ENCODE measurements at regions not wholly inside any gene's neighbourhood (a gene's known extent, or its start where the extent isn't known, plus 50 kb on each side); places are given as distances from the start of the nearest gene placed in this dataset.
"Not testable (repeated sequence)": the region's sequence is repeated elsewhere in the genome, so short reads cannot be mapped to it uniquely, and the experiment has no call there.

DNA sequence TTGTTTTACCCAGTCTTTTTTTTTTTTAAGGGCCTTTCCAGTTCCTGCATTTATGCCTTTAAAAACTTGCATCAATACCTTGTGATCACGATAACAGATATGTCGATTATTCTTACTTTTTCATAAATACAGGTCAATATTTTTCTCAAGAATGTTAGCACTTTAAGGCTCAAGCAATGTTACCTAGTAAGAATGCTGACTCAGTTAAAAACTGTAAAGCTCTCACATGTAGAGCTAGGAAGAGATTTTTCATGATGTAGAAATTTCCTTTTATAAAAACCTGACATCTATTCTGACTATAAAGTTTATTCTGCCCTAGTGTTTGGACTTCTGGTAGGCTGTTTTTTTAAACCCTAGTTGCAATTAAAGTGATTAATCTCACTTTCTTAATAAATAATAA is 684.0 kb downstream of the ZBBX start:
- TF ChIP-seq, protein P1, sequence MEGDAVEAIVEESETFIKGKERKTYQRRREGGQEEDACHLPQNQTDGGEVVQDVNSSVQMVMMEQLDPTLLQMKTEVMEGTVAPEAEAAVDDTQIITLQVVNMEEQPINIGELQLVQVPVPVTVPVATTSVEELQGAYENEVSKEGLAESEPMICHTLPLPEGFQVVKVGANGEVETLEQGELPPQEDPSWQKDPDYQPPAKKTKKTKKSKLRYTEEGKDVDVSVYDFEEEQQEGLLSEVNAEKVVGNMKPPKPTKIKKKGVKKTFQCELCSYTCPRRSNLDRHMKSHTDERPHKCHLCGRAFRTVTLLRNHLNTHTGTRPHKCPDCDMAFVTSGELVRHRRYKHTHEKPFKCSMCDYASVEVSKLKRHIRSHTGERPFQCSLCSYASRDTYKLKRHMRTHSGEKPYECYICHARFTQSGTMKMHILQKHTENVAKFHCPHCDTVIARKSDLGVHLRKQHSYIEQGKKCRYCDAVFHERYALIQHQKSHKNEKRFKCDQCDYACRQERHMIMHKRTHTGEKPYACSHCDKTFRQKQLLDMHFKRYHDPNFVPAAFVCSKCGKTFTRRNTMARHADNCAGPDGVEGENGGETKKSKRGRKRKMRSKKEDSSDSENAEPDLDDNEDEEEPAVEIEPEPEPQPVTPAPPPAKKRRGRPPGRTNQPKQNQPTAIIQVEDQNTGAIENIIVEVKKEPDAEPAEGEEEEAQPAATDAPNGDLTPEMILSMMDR (IDR thresholded peaks at IDR 0.05; ENCODE audit: unreplicated experiment) = no peak
- H3K36me3 Mint-ChIP-seq (ENCODE audit: insufficient read depth, unreplicated experiment) = no peaks in the 10 kb centered on the region
- no peak overlapping the region for H3K4me3 Mint-ChIP-seq (ENCODE audit: unreplicated experiment)
- no peaks in the 10 kb centered on the region for H3K27me3 Mint-ChIP-seq (ENCODE audit: insufficient read depth, unreplicated experiment)
- H3K4me1 Mint-ChIP-seq (ENCODE audit: insufficient read depth, unreplicated experiment) = no peaks in the 10 kb centered on the region
- intact Hi-C loops (cut with micrococcal nuclease) = no loop called here
- ChIA-PET POLR2A (no interaction called here), CTCF (interaction anchor here (2.2 kb wide), 1 partner anchor 11 kb away, joined by 6 read pairs; no protein-coding TSS in a partner anchor)
- H3K27ac Mint-ChIP-seq (ENCODE audit: low read depth, unreplicated experiment) = no peak overlapping the region
- H3K9me3 Mint-ChIP-seq (ENCODE audit: unreplicated experiment) = peaks cover 5% of the 10 kb centered on the region
- no peak for DNase-seq (ENCODE audit: unreplicated experiment)
- BruUV-seq (replicated peaks) = no TSS peak

DNA sequence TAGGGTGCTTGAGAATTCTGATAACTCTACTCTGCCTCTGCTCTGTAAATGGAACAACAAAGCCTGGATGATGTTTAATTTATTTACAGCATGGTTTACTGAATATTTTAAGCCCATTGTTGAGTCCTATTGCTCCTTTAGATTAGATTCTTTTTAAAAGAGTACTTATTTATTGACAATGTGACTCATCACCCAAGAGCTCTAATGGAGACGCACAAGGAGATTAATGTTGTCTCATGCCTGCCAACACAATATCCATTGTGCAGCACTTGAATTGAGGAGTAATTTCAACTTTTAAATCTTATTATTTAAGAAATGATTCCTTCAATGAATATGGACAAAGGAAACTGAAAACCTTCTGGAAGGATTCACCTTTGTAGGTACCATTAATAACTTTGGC is 691.4 kb downstream of the ZBBX start:
- TF ChIP-seq, protein P1 (IDR thresholded peaks at IDR 0.05; ENCODE audit: unreplicated experiment) = no peak
- Mint-ChIP-seq H3K27ac (ENCODE audit: low read depth, unreplicated experiment) (no peak overlapping the region), H3K27me3 (ENCODE audit: insufficient read depth, unreplicated experiment) (no peaks in the 10 kb centered on the region), H3K4me1 (ENCODE audit: insufficient read depth, unreplicated experiment) (no peaks in the 10 kb centered on the region), H3K4me3 (ENCODE audit: unreplicated experiment) (no peak overlapping the region), H3K36me3 (ENCODE audit: insufficient read depth, unreplicated experiment) (no peaks in the 10 kb centered on the region), H3K9me3 (ENCODE audit: unreplicated experiment) (no peaks in the 10 kb centered on the region)
- intact Hi-C loops (cut with micrococcal nuclease) = no loop called here
- POLR2A ChIA-PET = no interaction called here
- CTCF ChIA-PET = no interaction called here
- BruUV-seq (replicated peaks) = no TSS peak
- DNase-seq (ENCODE audit: unreplicated experiment) = no peak

DNA sequence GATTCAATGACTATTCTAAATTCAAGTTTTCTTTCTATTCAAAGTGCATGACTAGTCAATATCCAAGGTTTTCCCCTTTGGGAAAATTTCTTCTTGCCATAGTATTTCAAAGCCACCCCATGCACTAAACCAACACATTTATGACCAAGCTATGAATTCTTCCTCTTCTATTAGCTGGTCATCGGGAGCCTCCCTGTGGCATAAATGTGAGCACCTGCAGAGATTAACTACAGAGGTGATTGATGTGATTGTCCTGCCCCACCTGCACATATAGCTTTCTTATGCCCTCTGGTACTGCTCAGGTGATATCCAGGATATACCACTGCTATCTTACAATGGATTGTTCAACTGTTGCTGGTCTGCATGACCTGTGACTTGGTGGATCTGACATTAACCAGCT is 694.9 kb downstream of the ZBBX start:
- no TSS peak for BruUV-seq (replicated peaks)
- POLR2A ChIA-PET = interaction anchor here (0.6 kb wide), 1 partner anchor 433 kb away, joined by 3 read pairs; no protein-coding TSS in a partner anchor
- no peak for DNase-seq (ENCODE audit: unreplicated experiment)
- no peaks in the 10 kb centered on the region for H3K4me1 Mint-ChIP-seq (ENCODE audit: insufficient read depth, unreplicated experiment)
- TF ChIP-seq, protein P1 (IDR thresholded peaks at IDR 0.05; ENCODE audit: unreplicated experiment) = no peak
- no peaks in the 10 kb centered on the region for H3K36me3 Mint-ChIP-seq (ENCODE audit: insufficient read depth, unreplicated experiment)
- intact Hi-C loops (cut with micrococcal nuclease) = no loop called here
- CTCF ChIA-PET = interaction anchor here (0.6 to 1.7 kb wide), 14 partner anchors 10 to 1479 kb away, joined by 3 to 6 read pairs (median 4); no protein-coding TSS in a partner anchor
- no peaks in the 10 kb centered on the region for H3K9me3 Mint-ChIP-seq (ENCODE audit: unreplicated experiment)
- H3K4me3 Mint-ChIP-seq (ENCODE audit: unreplicated experiment) = no peak overlapping the region
- no peak overlapping the region for H3K27ac Mint-ChIP-seq (ENCODE audit: low read depth, unreplicated experiment)
- H3K27me3 Mint-ChIP-seq (ENCODE audit: insufficient read depth, unreplicated experiment) = no peaks in the 10 kb centered on the region

GRCh38 chr3:166684077-166684476 is 696.0 kb downstream of the ZBBX start:
- H3K27ac Mint-ChIP-seq (ENCODE audit: low read depth, unreplicated experiment); POLR2A ChIA-PET; DNase-seq (ENCODE audit: unreplicated experiment); H3K9me3 Mint-ChIP-seq (ENCODE audit: unreplicated experiment); BruUV-seq (replicated peaks); intact Hi-C loops (cut with micrococcal nuclease); H3K36me3 Mint-ChIP-seq (ENCODE audit: insufficient read depth, unreplicated experiment); H3K4me3 Mint-ChIP-seq (ENCODE audit: unreplicated experiment); H3K4me1 Mint-ChIP-seq (ENCODE audit: insufficient read depth, unreplicated experiment); CTCF ChIA-PET; H3K27me3 Mint-ChIP-seq (ENCODE audit: insufficient read depth, unreplicated experiment): not testable (repeated sequence)

GRCh38 chr3:166669781-166670180 is 710.3 kb downstream of the ZBBX start:
- H3K4me3 Mint-ChIP-seq (ENCODE audit: unreplicated experiment) = no peak overlapping the region
- POLR2A ChIA-PET = no interaction called here

More at GRCh38 chr3:166669781-166670180, 710.3 kb downstream of the ZBBX start:
- no peak for DNase-seq (ENCODE audit: unreplicated experiment)
- Mint-ChIP-seq H3K9me3 (ENCODE audit: unreplicated experiment) (peaks cover 5% of the 10 kb centered on the region), H3K27me3 (ENCODE audit: insufficient read depth, unreplicated experiment) (no peaks in the 10 kb centered on the region), H3K36me3 (ENCODE audit: insufficient read depth, unreplicated experiment) (no peaks in the 10 kb centered on the region), H3K4me1 (ENCODE audit: insufficient read depth, unreplicated experiment) (no peaks in the 10 kb centered on the region), H3K27ac (ENCODE audit: low read depth, unreplicated experiment) (no peak overlapping the region)
- CTCF ChIA-PET = interaction anchor here (0.6 kb wide), 1 partner anchor 100 kb away, joined by 4 read pairs; no protein-coding TSS in a partner anchor
- TF ChIP-seq, protein P1 (IDR thresholded peaks at IDR 0.05; ENCODE audit: unreplicated experiment) = no peak
- no TSS peak for BruUV-seq (replicated peaks)
- intact Hi-C loops (cut with micrococcal nuclease) = no loop called here
